MM.1S (cell line): ENCODE measurements at regions not wholly inside any gene's neighbourhood (a gene's known extent, or its start where the extent isn't known, plus 50 kb on each side); places are given as distances from the start of the nearest gene placed in this dataset.

Experiments
- CTCF ChIP-seq: fragments of 300-600 bp; sonication (generic); IDR thresholded peaks from 2 replicates; pipeline ENCODE4 v1.5.1; 2016; ENCODE audit warnings: antibody characterized with exemption, low read length, mixed read lengths
- EZH2 ChIP-seq: fragments of 300-600 bp; sonication (generic); optimal IDR thresholded peaks from 2 replicates; pipeline ENCODE3; 2017; ENCODE audit warnings: low read depth, mild to moderate bottlenecking, antibody characterized with exemption, low read length, mixed read lengths
- EZH2phosphoT487 ChIP-seq: fragments of 300-600 bp; sonication (generic); IDR thresholded peaks from 2 replicates; pipeline ENCODE4 v1.6.1; 2018; ENCODE audit warnings: antibody characterized with exemption, low read length

GRCh38 chr1:221109930-221110329, 230.7 kb downstream of the HLX start:
- TF ChIP-seq CTCF (no peak), EZH2phosphoT487 (no peak), EZH2 (no peak)
